HCT116 (cell line): ENCODE measurements at regions not wholly inside any gene's neighbourhood (a gene's known extent, or its start where the extent isn't known, plus 50 kb on each side); places are given as distances from the start of the nearest gene placed in this dataset.

ENCODE experiments used
- CEBPB ChIP-seq: IDR thresholded peaks from 2 replicates; pipeline ENCODE4 v1.6.1; 2012; ENCODE audit warnings: low read depth
- EGR1 ChIP-seq: IDR thresholded peaks from 2 replicates; pipeline ENCODE4 v1.6.1; 2012; ENCODE audit warnings: low read depth
- EZH2 ChIP-seq: fragments of 200-600 bp; sonication (generic); IDR thresholded peaks from 2 replicates; pipeline ENCODE4 v1.6.1; 2017; ENCODE audit warnings: antibody characterized with exemption, mixed run types
- EZH2phosphoT487 ChIP-seq: fragments of 200-600 bp; IDR thresholded peaks from 2 replicates; pipeline ENCODE4 v1.6.1; 2018; ENCODE audit warnings: antibody characterized with exemption, borderline replicate concordance
- JUND ChIP-seq: IDR thresholded peaks from 2 replicates; pipeline ENCODE4 v1.6.1; 2012
- POLR2A ChIP-seq: IDR thresholded peaks from 2 replicates; pipeline ENCODE4 v1.7.0; 2011; ENCODE audit warnings: borderline replicate concordance; ENCODE audit not compliant: insufficient read depth, insufficient read length; ENCODE audit errors: extremely low read depth
- POLR2AphosphoS5 ChIP-seq: IDR thresholded peaks from 2 replicates; pipeline ENCODE4 v1.6.1; 2011; ENCODE audit warnings: mild to moderate bottlenecking, low read depth, low read length, moderate library complexity
- RAD21 ChIP-seq: IDR thresholded peaks from 2 replicates; pipeline ENCODE4 v1.6.1; 2012; ENCODE audit warnings: low read depth, mild to moderate bottlenecking
- YY1 ChIP-seq: IDR thresholded peaks from 2 replicates; pipeline ENCODE4 v1.6.1; 2011; ENCODE audit warnings: low read length, low read depth, moderate library complexity, mild to moderate bottlenecking; ENCODE audit not compliant: insufficient replicate concordance; ENCODE audit errors: extremely low read depth
- TF ChIP-seq, protein P1 (sequence below): IDR thresholded peaks from 2 replicates; pipeline ENCODE4 v1.6.1; 2012
- TF ChIP-seq, protein P2 (sequence below), 3 experiments: fragments of 200-600 bp in 1 of 3; sonication (generic) in 1 of 3; IDR thresholded peaks in 2 of 3; conservative IDR thresholded peaks in 1 of 3; 2 replicates each; pipeline ENCODE4 v1.5.1; 2012 to 2017; ENCODE audit warnings: low read depth in 2 of 3, low read length in 2 of 3, antibody characterized with exemption in 1 of 3, borderline replicate concordance in 1 of 3, control low read depth in 1 of 3, mild to moderate bottlenecking in 1 of 3, mixed read lengths in 1 of 3, mixed run types in 1 of 3, moderate library complexity in 1 of 3; ENCODE audit not compliant: insufficient read depth in 1 of 3
- TF ChIP-seq, protein P3 (sequence below): IDR thresholded peaks from 2 replicates; pipeline ENCODE4 v1.6.1; 2011; ENCODE audit warnings: mild to moderate bottlenecking, low read length, moderate library complexity; ENCODE audit not compliant: insufficient replicate concordance; ENCODE audit errors: extremely low read depth

DNA sequence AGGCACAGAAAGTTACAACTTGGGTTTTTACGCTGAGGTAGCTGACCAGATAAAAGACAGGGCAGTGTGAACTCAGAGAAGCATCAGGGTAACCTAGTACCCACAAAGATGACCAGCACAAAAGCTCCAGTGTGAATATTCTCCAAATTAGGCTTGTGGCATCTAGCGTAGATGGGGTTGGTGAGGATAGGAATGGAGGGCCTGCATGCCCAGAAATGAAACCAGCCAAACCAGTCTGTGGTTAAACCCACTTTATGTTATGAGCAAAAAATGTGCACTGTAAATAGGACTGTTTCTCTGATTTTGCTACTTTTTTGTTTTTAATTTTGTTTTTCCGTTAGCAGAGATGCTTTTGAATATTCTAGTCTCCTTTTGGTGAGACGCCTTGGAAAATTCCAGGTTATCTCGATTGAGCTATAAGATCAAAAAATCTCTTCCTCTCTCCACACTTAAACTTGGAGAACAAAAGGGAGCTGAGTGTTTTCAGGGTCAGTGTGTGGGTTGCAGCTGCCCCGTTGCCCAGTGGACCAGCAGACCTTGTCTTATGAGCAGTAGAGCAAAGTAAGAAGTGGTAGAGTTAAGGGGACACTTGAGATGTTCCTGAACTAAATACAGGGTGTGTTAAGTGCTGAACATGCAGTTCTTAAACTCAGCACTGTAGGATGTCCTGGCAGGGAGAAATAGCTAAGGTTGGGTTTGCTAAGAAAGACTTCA is 132.9 kb downstream of the C3orf38 start:
- TF ChIP-seq, protein P1, sequence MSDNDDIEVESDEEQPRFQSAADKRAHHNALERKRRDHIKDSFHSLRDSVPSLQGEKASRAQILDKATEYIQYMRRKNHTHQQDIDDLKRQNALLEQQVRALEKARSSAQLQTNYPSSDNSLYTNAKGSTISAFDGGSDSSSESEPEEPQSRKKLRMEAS = no peak
- TF ChIP-seq POLR2AphosphoS5 = no peak
- TF ChIP-seq EZH2 = no peak
- TF ChIP-seq RAD21 = no peak
- TF ChIP-seq, protein P2, sequence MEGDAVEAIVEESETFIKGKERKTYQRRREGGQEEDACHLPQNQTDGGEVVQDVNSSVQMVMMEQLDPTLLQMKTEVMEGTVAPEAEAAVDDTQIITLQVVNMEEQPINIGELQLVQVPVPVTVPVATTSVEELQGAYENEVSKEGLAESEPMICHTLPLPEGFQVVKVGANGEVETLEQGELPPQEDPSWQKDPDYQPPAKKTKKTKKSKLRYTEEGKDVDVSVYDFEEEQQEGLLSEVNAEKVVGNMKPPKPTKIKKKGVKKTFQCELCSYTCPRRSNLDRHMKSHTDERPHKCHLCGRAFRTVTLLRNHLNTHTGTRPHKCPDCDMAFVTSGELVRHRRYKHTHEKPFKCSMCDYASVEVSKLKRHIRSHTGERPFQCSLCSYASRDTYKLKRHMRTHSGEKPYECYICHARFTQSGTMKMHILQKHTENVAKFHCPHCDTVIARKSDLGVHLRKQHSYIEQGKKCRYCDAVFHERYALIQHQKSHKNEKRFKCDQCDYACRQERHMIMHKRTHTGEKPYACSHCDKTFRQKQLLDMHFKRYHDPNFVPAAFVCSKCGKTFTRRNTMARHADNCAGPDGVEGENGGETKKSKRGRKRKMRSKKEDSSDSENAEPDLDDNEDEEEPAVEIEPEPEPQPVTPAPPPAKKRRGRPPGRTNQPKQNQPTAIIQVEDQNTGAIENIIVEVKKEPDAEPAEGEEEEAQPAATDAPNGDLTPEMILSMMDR (IDR thresholded peaks at IDR 0.05 in 2 of 3, conservative IDR thresholded peaks at IDR 0.05 in 1 of 3; ENCODE audit: borderline replicate concordance in 1 of 3, insufficient read depth in 1 of 3, low read depth in 2 of 3, low read length in 2 of 3) = no peak
- no peak for TF ChIP-seq JUND
- TF ChIP-seq YY1 = no peak
- TF ChIP-seq EZH2phosphoT487 = no peak
- no peak for TF ChIP-seq CEBPB
- TF ChIP-seq, protein P3, sequence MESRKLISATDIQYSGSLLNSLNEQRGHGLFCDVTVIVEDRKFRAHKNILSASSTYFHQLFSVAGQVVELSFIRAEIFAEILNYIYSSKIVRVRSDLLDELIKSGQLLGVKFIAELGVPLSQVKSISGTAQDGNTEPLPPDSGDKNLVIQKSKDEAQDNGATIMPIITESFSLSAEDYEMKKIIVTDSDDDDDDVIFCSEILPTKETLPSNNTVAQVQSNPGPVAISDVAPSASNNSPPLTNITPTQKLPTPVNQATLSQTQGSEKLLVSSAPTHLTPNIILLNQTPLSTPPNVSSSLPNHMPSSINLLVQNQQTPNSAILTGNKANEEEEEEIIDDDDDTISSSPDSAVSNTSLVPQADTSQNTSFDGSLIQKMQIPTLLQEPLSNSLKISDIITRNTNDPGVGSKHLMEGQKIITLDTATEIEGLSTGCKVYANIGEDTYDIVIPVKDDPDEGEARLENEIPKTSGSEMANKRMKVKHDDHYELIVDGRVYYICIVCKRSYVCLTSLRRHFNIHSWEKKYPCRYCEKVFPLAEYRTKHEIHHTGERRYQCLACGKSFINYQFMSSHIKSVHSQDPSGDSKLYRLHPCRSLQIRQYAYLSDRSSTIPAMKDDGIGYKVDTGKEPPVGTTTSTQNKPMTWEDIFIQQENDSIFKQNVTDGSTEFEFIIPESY = no peak
- TF ChIP-seq POLR2A = no peak
- TF ChIP-seq EGR1 = no peak
